Glomerular endothelial cell (primary cell): ENCODE measurements at regions not wholly inside any gene's neighbourhood (a gene's known extent, or its start where the extent isn't known, plus 50 kb on each side); places are given as distances from the start of the nearest gene placed in this dataset.
"Not testable (repeated sequence)": the region's sequence is repeated elsewhere in the genome, so short reads cannot be mapped to it uniquely, and the experiment has no call there.

Source experiments
- DNase-seq: peaks from one replicate; pipeline ENCODE4 v3.0.0-alpha.2; 2011; ENCODE audit warnings: low read depth, low spot score; ENCODE audit errors: extremely low read depth

GRCh38 chr1:182263706-182264105 is 127.9 kb downstream of the GLUL start:
- no peak for DNase-seq

GRCh38 chr1:182262425-182262824 is 129.2 kb downstream of the GLUL start:
- no peak for DNase-seq

DNA sequence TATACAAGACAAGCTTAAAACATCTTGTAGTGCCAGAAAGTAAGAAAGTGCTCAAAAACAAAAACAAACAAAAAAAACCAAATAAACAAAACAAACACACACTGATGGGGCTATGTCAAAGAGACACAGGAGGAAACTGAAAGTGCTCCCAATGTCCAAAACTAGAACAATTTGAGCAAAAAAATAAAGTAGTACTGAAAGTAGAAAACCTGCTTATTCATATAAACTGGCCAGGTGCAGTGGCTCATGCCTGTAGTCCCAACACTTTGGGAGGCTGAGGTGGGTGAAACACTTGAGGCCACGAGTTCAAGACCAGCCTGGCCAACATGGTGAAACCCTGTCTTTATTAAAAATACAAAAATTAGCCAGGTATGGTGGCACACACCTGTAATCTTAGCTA is 129.9 kb downstream of the GLUL start:
- DNase-seq: no peak

DNA sequence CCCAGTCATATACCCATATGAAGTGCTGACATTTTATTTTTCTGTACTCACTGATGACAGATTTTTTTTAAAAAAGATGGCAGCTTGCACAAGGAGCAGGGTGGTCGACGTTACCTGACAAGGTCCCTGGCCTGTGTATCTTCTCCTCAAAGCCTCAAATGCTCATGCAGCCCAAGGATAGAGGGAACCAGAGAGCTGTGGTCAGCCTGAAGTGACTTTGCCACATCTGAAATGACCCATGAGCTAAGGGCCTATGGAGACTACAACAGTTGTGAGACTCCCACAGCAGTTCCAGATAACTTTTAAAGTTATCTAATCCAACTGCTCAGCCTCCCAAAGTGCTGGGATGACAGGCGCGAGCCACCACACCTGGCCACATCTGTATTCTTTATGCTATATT is 131.1 kb downstream of the GLUL start:
- no peak for DNase-seq

DNA sequence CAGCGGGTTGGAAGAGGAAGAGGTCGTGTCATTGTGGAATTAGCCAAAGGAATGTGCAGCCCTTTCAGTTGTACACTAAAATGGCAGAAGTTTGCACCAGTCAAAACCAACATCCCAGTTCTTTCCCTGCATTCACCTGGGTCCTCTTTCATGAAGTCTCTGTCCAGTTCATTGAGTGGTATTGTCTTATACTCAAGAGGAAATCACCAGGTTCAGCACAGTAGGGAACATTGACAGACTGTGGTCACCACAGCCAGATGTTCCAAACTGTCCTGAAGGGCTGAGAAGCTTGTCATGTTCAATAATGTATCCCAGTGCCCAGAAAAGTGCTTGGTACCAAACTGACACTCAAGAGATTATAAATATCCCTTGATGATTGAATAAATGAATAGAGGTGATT is 131.6 kb downstream of the GLUL start:
- DNase-seq: no peak

DNA sequence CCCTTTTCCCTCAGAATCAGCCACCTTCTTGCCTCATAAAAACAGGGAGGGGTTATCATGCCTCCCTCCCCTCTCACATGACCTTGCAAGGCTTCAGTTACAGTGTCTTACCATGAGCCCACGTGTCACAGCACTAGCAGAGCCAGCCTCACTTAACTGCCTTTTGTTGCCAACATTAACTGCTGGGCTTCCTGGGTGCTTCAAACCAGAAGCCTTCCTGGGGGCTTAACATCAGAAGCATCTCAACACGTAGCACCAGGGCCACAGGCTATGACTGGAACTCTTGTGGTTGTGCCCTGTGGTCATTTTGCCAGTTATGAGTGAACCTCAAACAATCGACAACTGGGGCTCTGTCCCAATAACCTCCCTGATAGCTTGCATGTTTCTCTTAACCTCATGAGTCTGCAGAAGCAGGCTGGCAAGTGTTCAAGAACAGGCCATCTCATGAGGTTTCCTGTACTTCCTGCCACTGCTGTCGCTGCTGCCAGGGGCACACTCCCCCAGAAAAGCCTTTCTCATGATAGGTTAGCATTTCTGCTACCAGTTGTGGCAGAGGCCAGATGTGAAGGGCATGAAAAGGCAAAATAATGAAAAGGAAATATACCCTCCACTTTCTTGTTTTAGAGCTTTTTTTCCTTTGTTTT is 132.2 kb downstream of the GLUL start:
- DNase-seq: no peak

- DNase-seq: no peak
These were observed 134.1 kb downstream of the GLUL start for GRCh38 chr1:182257369-182258063.

DNA sequence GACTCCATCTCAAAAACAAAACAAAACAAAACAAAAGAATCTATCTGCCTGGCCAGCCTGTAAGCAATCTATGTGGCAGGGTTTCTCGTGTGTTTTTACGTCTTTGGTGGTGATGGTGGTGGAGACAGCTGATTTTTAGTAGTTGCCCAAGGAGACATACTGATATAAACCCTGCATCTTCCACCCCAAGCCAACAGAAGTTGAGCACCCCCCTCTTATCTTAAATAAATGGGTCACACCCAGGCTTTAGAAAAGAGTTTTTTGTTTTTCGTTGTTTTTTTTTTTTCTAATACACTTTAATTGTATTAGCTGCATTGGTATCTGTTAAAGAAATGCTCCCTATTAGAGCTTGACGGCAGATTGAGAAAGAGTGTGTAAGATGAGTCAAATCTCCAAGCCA is 134.7 kb downstream of the GLUL start:
- no peak for DNase-seq

DNA sequence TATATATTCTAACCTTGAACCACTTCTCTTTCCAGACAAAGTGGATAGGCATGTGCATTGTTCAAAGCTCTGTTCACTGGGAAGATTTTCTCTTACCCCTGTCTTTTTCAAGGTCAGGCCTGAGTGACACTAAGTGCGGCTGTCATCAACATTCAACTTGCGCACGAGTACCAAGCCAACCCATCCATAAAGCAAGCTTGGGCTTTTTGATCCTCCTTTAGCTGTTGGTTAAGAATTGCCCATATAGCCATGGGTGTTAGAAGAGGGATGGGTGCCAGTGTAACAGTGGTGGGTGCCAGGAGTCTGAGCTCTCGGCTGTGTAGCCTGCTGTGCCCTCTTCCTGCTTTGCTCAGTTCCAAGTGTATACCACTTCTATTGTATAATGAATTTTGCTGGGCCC is 136.1 kb downstream of the GLUL start:
- DNase-seq: no peak

DNA sequence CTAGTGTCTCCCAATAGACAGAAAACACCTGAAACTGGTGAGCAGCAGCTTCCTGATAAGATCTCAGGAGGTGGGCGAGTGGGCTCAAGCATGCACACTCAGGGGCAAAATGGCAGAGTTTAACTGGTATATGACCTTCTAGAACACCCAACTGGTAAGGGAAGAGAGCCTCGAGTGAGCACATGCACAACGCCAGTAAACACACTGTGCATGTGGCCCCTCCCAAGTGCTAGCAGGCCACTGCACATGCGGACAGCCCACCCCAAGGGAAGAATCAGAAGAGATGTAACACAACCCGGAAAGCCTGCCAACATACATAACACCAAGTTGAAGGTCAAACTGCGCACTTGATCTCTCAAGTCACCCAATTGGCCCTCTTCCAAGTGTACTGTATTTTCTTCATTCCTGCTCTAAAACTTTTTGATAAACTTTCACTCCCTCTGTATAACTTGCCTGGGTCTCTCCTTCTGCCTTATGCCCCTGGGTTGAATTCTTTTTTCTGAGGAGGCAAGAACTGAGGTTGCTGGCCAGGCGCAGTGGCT is 138.2 kb downstream of the GLUL start:
- DNase-seq: no peak

DNA sequence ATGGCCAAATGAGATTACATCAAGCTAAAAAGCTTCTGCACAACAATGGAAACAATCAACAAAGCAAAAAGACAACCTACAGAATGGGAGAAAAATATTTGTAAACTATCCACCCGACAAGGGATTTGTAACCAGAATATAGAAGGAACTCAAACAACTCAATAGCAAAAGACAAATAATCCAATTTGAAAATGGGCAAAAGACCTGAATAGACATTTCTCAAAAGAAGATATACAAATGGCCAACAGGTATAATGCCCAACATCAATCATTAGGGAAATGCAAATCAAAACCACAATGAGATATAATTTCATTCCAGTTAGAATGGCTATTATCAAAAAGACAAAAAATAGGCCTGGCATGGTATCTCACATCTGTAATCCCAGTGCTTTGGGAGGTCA is 140.0 kb downstream of the GLUL start:
- no peak for DNase-seq

GRCh38 chr1:182249201-182249676 is 142.4 kb downstream of the GLUL start:
- DNase-seq: no peak

DNA sequence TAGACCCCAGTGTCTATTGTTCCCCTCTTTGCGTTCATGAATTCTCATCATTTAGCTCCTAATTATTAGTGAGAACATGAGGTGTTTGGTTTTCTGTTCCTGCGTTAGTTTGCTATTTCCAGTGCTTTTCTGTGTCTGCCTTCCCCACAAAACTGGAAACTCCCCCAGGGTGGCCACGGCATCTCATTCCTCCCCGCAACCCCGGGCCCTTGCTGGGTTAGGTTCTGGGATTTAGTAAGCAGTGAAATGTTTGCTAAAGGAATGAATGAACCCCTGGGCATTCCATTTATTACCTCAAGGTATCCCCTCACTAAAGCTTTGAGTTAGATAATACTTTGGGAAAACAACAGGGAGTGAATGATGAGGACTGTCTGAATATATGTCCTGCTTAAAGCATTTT is 142.9 kb downstream of the GLUL start:
- DNase-seq: no peak

DNA sequence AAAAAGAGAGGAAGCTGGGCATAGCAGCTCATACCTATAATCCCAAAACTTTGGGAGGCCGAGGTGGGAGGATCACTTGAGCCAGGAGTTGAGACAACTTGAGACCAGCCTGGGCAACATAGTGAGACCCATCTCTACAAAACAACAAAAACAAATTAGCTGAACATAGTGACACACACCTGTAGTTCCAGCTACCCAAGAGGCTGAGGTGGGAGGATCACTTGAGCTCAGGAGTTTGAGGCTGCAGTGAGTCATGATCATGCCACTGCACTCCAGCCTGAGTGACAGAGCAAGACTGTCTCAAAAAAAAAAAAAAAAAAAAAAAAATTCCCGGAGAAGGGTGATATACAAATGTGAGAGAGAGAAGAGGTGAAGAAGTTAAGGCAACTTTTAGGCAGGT is 143.8 kb downstream of the GLUL start:
- not testable (repeated sequence) for DNase-seq

DNA sequence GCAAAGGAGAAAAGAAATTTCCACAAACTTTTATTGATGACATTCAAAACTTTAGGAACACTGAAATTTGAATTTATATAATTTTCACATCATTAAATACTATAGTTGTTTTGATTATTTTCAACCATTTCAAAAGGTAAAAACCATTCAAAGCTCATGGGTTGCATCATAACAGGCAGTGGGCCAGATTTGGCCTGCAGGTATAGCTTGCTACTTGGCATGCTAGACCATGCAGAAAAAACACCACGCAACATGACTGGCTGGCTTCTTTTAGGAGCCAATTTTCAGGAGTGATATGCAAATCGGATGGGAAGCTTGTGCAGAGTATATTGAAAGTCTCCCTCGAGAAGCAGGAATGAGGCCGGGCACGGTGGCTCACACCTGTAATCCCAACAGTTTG is 144.8 kb downstream of the GLUL start:
- no peak for DNase-seq

DNA sequence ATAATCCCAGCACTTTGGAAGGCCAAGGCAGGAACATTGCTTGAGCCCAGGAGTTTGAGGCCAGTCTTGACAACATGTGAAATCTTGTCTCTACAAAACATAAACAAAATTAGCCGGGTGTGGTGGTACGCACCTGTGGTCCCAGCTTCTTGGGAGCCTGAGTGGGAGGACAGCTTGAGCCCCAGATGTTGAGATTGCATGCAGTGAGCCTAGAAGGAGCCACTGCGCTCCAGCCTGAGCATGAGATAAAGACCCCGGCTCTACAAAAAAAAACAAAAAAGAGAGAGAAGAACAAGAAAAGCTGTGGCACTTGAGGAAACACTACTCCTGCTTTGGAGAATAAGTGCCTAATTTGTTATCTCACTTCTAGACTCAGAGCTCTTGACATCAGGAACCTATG is 146.6 kb downstream of the GLUL start:
- DNase-seq: no peak

DNA sequence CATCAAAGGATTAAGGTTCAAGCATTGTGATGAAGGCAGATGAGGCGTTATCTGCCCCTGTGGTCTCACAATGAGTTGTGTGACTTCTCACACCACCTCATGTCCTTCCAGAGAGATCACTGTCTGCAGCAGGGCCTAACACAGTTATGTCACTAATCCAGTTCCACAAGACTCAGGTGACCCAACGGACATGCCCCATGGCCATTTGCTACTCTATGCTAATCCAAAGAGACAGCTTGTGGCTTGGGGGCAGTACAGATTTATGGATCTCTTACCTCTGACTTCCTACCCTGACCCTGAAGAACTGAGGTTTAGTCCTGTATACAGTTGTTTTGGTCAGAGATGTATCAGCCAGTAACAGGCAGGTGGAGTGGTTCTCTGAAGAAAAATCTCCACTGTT is 147.1 kb downstream of the GLUL start:
- no peak for DNase-seq

DNA sequence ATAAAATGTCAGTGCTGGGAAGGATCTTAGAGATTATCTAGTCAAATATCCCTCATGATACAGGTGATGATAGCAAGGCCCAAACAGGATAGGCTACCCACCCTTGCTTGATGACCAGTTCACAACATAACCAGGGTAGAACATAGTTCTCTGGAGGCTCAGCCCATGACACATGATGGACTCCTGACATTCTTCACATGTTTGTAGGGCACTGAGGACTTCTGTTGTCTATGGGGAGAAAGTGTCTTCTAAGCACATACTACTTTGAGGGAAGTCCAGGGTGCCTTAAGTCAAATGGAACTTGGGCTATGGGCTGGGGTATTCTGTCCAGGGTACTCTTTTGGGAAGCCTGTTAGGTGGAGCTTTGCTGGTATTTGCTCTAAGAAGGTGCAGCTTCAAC is 148.9 kb downstream of the GLUL start:
- DNase-seq: no peak

DNA sequence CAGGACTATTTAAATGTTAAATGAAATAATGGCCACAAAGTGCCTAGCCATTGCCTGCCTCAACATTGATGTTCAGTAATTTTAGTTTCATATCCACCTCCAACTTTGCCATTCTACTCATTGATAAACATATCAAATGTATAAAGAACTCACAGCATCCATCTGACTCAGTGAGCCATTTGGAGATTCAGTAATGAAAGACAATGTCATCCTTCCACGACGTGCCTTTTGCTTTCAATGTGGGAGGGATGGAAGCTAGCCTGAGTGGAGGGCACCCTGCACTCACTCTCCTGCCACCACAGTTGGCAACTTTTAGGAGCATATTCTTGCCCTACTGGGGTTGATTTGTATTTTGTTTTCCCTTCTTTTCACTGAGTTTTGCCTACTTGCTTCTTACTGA is 151.5 kb downstream of the GLUL start:
- no peak for DNase-seq

DNA sequence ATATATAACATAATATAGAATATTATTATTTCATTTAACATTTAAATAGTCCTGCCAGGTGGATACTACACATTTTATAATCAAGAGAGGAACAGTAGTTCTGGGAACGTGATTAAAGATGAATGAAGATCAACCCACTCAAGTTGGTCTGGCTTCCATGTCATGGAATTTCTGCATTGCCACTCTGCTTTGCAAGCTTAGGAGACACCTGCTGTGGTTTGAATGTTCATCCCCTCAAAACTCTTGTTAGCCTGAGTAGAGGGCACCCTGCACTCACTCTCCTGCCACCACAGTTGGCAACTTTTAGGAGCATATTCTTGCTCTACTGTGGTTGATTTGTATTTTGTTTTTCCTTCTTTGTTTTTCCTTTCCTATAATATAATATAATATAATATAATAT is 153.2 kb downstream of the GLUL start:
- no peak for DNase-seq

DNA sequence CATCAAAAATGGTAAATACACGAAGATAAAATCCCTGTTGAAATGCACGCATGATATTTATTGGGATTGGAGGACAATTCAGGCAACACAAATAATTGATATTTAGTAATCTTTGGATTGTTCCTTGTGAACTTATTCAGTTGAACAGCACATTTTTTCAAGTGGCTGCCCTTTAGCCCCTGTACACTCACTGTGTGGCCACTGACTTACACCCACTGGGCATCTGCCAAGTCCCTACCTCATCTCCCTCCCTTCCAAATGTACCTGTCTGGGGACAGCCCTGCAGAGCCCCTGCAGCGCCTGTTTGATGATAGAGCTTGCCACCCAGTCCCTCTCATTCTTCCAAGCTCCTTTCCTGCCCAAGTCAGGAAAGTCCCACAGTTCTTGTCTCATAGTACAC is 154.3 kb downstream of the GLUL start:
- DNase-seq: no peak

GRCh38 chr1:182236651-182237077 is 154.9 kb downstream of the GLUL start:
- DNase-seq: no peak
